Neural cell (in vitro differentiated cells): ENCODE measurements at regions not wholly inside any gene's neighbourhood (a gene's known extent, or its start where the extent isn't known, plus 50 kb on each side); places are given as distances from the start of the nearest gene placed in this dataset.
"Not testable (repeated sequence)": the region's sequence is repeated elsewhere in the genome, so short reads cannot be mapped to it uniquely, and the experiment has no call there.

Experiments used
- H2AFZ ChIP-seq: fragments of 200-600, 300-800 bp; sonication (generic), shearing (Covaris generic); 2 replicates; pipeline ENCODE4 v1.6.0; 2014; ENCODE audit warnings: low read depth, mild to moderate bottlenecking, antibody characterized with exemption, low read length, moderate library complexity
- H3F3A ChIP-seq: fragments of 200-600 bp; shearing (Covaris generic); 2 replicates; pipeline ENCODE4 v1.6.1; 2016; ENCODE audit warnings: mild to moderate bottlenecking, moderate library complexity, mixed read lengths, antibody characterized with exemption, low read length; ENCODE audit not compliant: insufficient read depth, poor library complexity, severe bottlenecking
- H3K27ac ChIP-seq: fragments of 200-600, 300-800 bp; sonication (generic), shearing (Covaris generic); 2 replicates; pipeline ENCODE4 v1.5.1; 2014; ENCODE audit warnings: mild to moderate bottlenecking, low read length, moderate library complexity
- H3K27me3 ChIP-seq: fragments of 300-800, 200-600 bp; sonication (generic), shearing (Covaris generic); 2 replicates; pipeline ENCODE4 v1.6.0; 2014; ENCODE audit warnings: mild to moderate bottlenecking, low read depth, low read length, moderate library complexity; ENCODE audit not compliant: insufficient read depth
- H3K36me3 ChIP-seq: fragments of 300-800, 200-600 bp; sonication (generic), shearing (Covaris generic); 2 replicates; pipeline ENCODE4 v1.5.1; 2014; ENCODE audit warnings: mild to moderate bottlenecking, antibody characterized with exemption, low read length, moderate library complexity; ENCODE audit not compliant: insufficient read depth
- H3K4me2 ChIP-seq: fragments of 300-800, 200-600 bp; sonication (generic), shearing (Covaris generic); 2 replicates; pipeline ENCODE4 v1.6.0; 2014; ENCODE audit warnings: mild to moderate bottlenecking, low read length
- H3K4me3 ChIP-seq: fragments of 300-800, 200-600 bp; sonication (generic), shearing (Covaris generic); 2 replicates; pipeline ENCODE4 v1.5.1; 2014; ENCODE audit warnings: mild to moderate bottlenecking, low read length, moderate library complexity
- H3K79me2 ChIP-seq: fragments of 200-600 bp; shearing (Covaris generic); replicated peaks from 2 replicates; pipeline ENCODE4 v1.6.0; 2014; ENCODE audit warnings: mild to moderate bottlenecking, low read length, moderate library complexity; ENCODE audit not compliant: insufficient read depth
- H3K9ac ChIP-seq: fragments of 300-800, 200-600 bp; sonication (generic), shearing (Covaris generic); 2 replicates; pipeline ENCODE4 v1.6.1; 2016; ENCODE audit warnings: mild to moderate bottlenecking, low read length, mixed read lengths
- H3K9me2 ChIP-seq: fragments of 200-600 bp; shearing (Covaris generic); 2 replicates; pipeline ENCODE4 v1.6.1; 2016; ENCODE audit warnings: mild to moderate bottlenecking, low read length, mixed read lengths; ENCODE audit not compliant: insufficient read depth
- H3K9me3 ChIP-seq: fragments of 200-600, 300-800 bp; sonication (generic), shearing (Covaris generic); 2 replicates; pipeline ENCODE4 v1.6.1; 2016; ENCODE audit warnings: mild to moderate bottlenecking, mixed run types, low read length, moderate library complexity, mixed read lengths
- H4K20me1 ChIP-seq: fragments of 200-600 bp; shearing (Covaris generic); 2 replicates; pipeline ENCODE4 v1.6.1; 2016; ENCODE audit warnings: mild to moderate bottlenecking, mixed run types; ENCODE audit not compliant: insufficient read depth
- CTCF ChIP-seq: fragments of 450-650 bp; IDR thresholded peaks from 2 replicates; pipeline ENCODE4 v1.5.1; 2014; ENCODE audit warnings: antibody characterized with exemption, mild to moderate bottlenecking, moderate library complexity; ENCODE audit not compliant: poor library complexity, severe bottlenecking
- EP300 ChIP-seq: fragments of 450-650 bp; conservative IDR thresholded peaks from 2 replicates; pipeline ENCODE4 v1.6.1; 2014; ENCODE audit warnings: antibody characterized with exemption, mild to moderate bottlenecking, moderate library complexity; ENCODE audit not compliant: poor library complexity, severe bottlenecking
- EZH2 ChIP-seq: fragments of 200-600, 300-800 bp; shearing (Covaris generic), sonication (generic); IDR thresholded peaks from 2 replicates; pipeline ENCODE4 v1.6.1; 2014; ENCODE audit warnings: antibody characterized with exemption, low read length, borderline replicate concordance, mild to moderate bottlenecking; ENCODE audit not compliant: insufficient read depth, poor library complexity, severe bottlenecking
- MXI1 ChIP-seq: fragments of 450-650 bp; conservative IDR thresholded peaks from 2 replicates; pipeline ENCODE4 v1.6.1; 2014; ENCODE audit warnings: antibody characterized with exemption, mild to moderate bottlenecking; ENCODE audit not compliant: poor library complexity, severe bottlenecking
- POLR2AphosphoS5 ChIP-seq: IDR thresholded peaks from 2 replicates; pipeline ENCODE4 v1.6.1; 2012
- RAD21 ChIP-seq: fragments of 450-650 bp; conservative IDR thresholded peaks from 2 replicates; pipeline ENCODE4 v1.6.1; 2014; ENCODE audit warnings: antibody characterized with exemption, mild to moderate bottlenecking, moderate library complexity
- REST ChIP-seq: IDR thresholded peaks from 2 replicates; pipeline ENCODE4 v1.6.1; 2012; ENCODE audit warnings: borderline replicate concordance
- SMC3 ChIP-seq: fragments of 450-650 bp; conservative IDR thresholded peaks from 2 replicates; pipeline ENCODE4 v1.6.1; 2014; ENCODE audit warnings: antibody characterized with exemption, mild to moderate bottlenecking, moderate library complexity; ENCODE audit not compliant: poor library complexity
- TAF1 ChIP-seq: IDR thresholded peaks from 2 replicates; pipeline ENCODE4 v1.6.1; 2012; ENCODE audit warnings: low read depth

GRCh38 chr19:27802293-27802692 is 1410.7 kb downstream of the UQCRFS1 start:
- H4K20me1 ChIP-seq, H3K9me3 ChIP-seq, H3K27me3 ChIP-seq, H3K4me3 ChIP-seq, H2AFZ ChIP-seq, H3K36me3 ChIP-seq, H3K79me2 ChIP-seq, H3K9ac ChIP-seq, H3F3A ChIP-seq, H3K4me2 ChIP-seq, H3K9me2 ChIP-seq, H3K27ac ChIP-seq: not testable (repeated sequence)

GRCh38 chr19:27796540-27796939 is 1416.4 kb downstream of the UQCRFS1 start:
- Histone ChIP-seq H3K9me3 (no peaks in the 10 kb centered on the region), H3K79me2 (peaks cover 32% of the 10 kb centered on the region), H3K4me2 (no peak overlapping the region), H3K9me2 (no peaks in the 10 kb centered on the region), H3K27me3 (no peaks in the 10 kb centered on the region), H3F3A (no peaks in the 10 kb centered on the region), H3K4me3 (no peak overlapping the region), H4K20me1 (no peaks in the 10 kb centered on the region), H3K9ac (no peak overlapping the region), H3K36me3 (no peaks in the 10 kb centered on the region), H2AFZ (no peak overlapping the region), H3K27ac (no peak overlapping the region)
- TF ChIP-seq TAF1 (no peak), SMC3 (no peak), RAD21 (no peak), POLR2AphosphoS5 (no peak), MXI1 (no peak), REST (no peak), EP300 (no peak), CTCF (no peak), EZH2 (no peak)

GRCh38 chr19:27796073-27796472 is 1416.9 kb downstream of the UQCRFS1 start:
- H3K27ac ChIP-seq, result no peak overlapping the region
- no peaks in the 10 kb centered on the region for H3K9me3 ChIP-seq
- H3K9me2 ChIP-seq, result no peaks in the 10 kb centered on the region
- peaks cover 36% of the 10 kb centered on the region for H3K79me2 ChIP-seq
- H3K4me2 ChIP-seq, result no peak overlapping the region
- H3K4me3 ChIP-seq, result peak overlapping the region; percentile 97
- H3K9ac ChIP-seq, result no peak overlapping the region
- no peak overlapping the region for H2AFZ ChIP-seq
- H3K36me3 ChIP-seq, result no peaks in the 10 kb centered on the region
- no peaks in the 10 kb centered on the region for H3F3A ChIP-seq
- H4K20me1 ChIP-seq, result no peaks in the 10 kb centered on the region
- no peaks in the 10 kb centered on the region for H3K27me3 ChIP-seq
- TF ChIP-seq TAF1 (no peak), RAD21 (no peak), SMC3 (no peak), REST (no peak), MXI1 (no peak), EZH2 (no peak), POLR2AphosphoS5 (no peak), CTCF (no peak), EP300 (no peak)
